GM18867 (cell line): ENCODE measurements at regions not wholly inside any gene's neighbourhood (a gene's known extent, or its start where the extent isn't known, plus 50 kb on each side); places are given as distances from the start of the nearest gene placed in this dataset.
A peak's percentile ranks its signal among the peaks of the same experiment; 100 is the strongest.

ENCODE experiments used
- ATAC-seq: cut with Tn5 transposase; IDR thresholded peaks from one replicate; pipeline ENCODE4 v1.9.1; 2021; ENCODE audit warnings: mild to moderate bottlenecking, moderate library complexity; ENCODE audit not compliant: unreplicated experiment

GRCh38 chr16:77652399-77652798, 69.9 kb upstream of the NUDT7 start:
- no peak for ATAC-seq

- peak; percentile 51 for ATAC-seq
Measured at GRCh38 chr16:77657016-77657415, 65.3 kb upstream of the NUDT7 start.

DNA sequence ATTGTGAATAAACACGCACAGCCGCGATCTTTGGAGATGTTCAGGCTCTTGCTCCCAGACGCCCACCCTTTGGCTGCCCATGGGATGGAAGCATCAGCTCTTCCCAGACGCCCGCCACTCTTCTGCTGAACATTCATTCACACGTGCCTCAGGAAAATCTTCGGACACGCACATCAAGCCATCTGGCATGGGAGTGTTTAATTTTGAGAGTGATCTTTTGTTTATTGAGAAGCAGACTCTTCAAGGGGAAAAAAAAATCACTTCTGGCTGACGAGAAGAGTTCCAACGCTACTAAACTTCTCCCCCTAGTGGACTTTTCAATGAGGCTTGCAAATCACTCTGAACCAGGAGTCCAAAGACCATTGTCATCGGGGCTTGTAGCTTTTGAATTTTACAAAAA, 62.0 kb upstream of the NUDT7 start:
- no peak for ATAC-seq

DNA sequence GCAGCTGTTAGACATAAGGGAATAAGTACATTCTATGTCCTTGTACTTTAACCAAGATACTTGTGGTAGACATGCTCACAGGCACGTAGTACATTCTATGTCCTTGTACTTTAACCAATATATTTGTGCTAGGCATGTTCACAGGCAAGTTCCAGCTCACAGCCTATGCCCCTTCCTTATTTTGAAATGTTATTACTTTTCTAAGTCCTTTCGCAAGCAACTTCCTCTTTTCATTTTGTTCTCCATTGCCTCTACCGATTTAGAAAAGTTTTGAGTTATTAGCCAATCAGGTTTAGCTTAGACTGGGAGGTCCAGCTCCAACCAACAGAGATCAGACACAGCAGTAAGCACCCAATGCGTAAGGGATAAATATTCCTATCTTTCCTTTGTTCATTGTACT, 60.1 kb upstream of the NUDT7 start:
- no peak for ATAC-seq

GRCh38 chr16:77663711-77664110, 58.6 kb upstream of the NUDT7 start:
- ATAC-seq: no peak

GRCh38 chr16:77666771-77667170, 55.5 kb upstream of the NUDT7 start:
- no peak for ATAC-seq

GRCh38 chr16:77668201-77668600, 54.1 kb upstream of the NUDT7 start:
- ATAC-seq: no peak

GRCh38 chr16:77669057-77669456, 53.3 kb upstream of the NUDT7 start:
- ATAC-seq: no peak
